DND-41 (cell line): ENCODE measurements at regions not wholly inside any gene's neighbourhood (a gene's known extent, or its start where the extent isn't known, plus 50 kb on each side); places are given as distances from the start of the nearest gene placed in this dataset.

ENCODE experiments used
- ATAC-seq: fragments of 200-7000 bp; cut with Tn5 transposase; 3 replicates; pipeline ENCODE4 v1.9.1; 2021; ENCODE audit warnings: low read depth; ENCODE audit not compliant: insufficient read depth
- DNase-seq: peaks from one replicate; pipeline ENCODE4 v3.0.0-alpha.2; 2020
- H2AFZ ChIP-seq: 2 replicates; pipeline ENCODE4 v1.6.0; 2012; ENCODE audit warnings: low read depth, low read length
- H3K27ac ChIP-seq: 2 replicates; pipeline ENCODE4 v1.5.1; 2012; ENCODE audit warnings: low read length, inconsistent platforms
- H3K27me3 ChIP-seq: fragments of 200-600 bp; sonication (generic); 2 replicates; pipeline ENCODE4 v1.6.0; 2012; ENCODE audit warnings: low read length, mild to moderate bottlenecking, inconsistent platforms; ENCODE audit not compliant: insufficient read depth, poor library complexity
- H3K36me3 ChIP-seq: 2 replicates; pipeline ENCODE4 v1.5.1; 2012; ENCODE audit warnings: low read length, inconsistent platforms; ENCODE audit not compliant: insufficient read depth
- H3K4me1 ChIP-seq: 2 replicates; pipeline ENCODE4 v1.5.1; 2012; ENCODE audit warnings: mild to moderate bottlenecking, low read length; ENCODE audit not compliant: insufficient read depth
- H3K4me2 ChIP-seq: 2 replicates; pipeline ENCODE4 v1.6.0; 2012; ENCODE audit warnings: mild to moderate bottlenecking, moderate library complexity, low read length, inconsistent platforms; ENCODE audit not compliant: insufficient read depth
- H3K4me3 ChIP-seq, 2 experiments: fragments of 200-600 bp in 1 of 2; shearing (Covaris generic) in 1 of 2; 2 replicates each; pipeline ENCODE4 v1.5.1; 2012 to 2016; ENCODE audit warnings: inconsistent platforms in 2 of 2, low read length in 2 of 2, mild to moderate bottlenecking in 2 of 2, low read depth in 1 of 2, moderate library complexity in 1 of 2
- H3K79me2 ChIP-seq: 2 replicates; pipeline ENCODE4 v1.6.0; 2012; ENCODE audit warnings: low read length, inconsistent platforms; ENCODE audit not compliant: insufficient read depth
- H3K9ac ChIP-seq: 2 replicates; pipeline ENCODE4 v1.6.0; 2012; ENCODE audit warnings: low read depth, mild to moderate bottlenecking, inconsistent platforms, low read length, moderate library complexity
- H3K9me3 ChIP-seq: 2 replicates; pipeline ENCODE4 v1.5.1; 2012; ENCODE audit warnings: low read length, moderate library complexity, mild to moderate bottlenecking, inconsistent platforms; ENCODE audit not compliant: insufficient read depth, severe bottlenecking
- H4K20me1 ChIP-seq: 2 replicates; pipeline ENCODE4 v1.6.0; 2012; ENCODE audit warnings: low read length; ENCODE audit not compliant: insufficient read depth
- CTCF ChIP-seq: IDR thresholded peaks from 2 replicates; pipeline ENCODE4 v1.5.1; 2012; ENCODE audit warnings: borderline replicate concordance, low read length, moderate library complexity, mild to moderate bottlenecking; ENCODE audit not compliant: poor library complexity, severe bottlenecking; ENCODE audit errors: extremely low read depth
- EZH2 ChIP-seq: IDR thresholded peaks from 3 replicates; pipeline ENCODE4 v1.6.1; 2012; ENCODE audit warnings: borderline replicate concordance, low read depth, mild to moderate bottlenecking, moderate library complexity, low read length, inconsistent platforms; ENCODE audit not compliant: severe bottlenecking

GRCh38 chr14:80313806-80314205 lies 102.5 kb upstream of the DIO2 start:
- no peak overlapping the region for H3K27ac ChIP-seq

GRCh38 chr14:80310938-80311750 lies 99.8 kb upstream of the DIO2 start:
- no peak overlapping the region for H3K9ac ChIP-seq
- H3K79me2 ChIP-seq = no peaks in the 10 kb centered on the region
- H2AFZ ChIP-seq = no peak overlapping the region
- no peaks in the 10 kb centered on the region for H3K36me3 ChIP-seq
- H3K27me3 ChIP-seq = no peaks in the 10 kb centered on the region
- TF ChIP-seq EZH2 (no peak), CTCF (no peak)
- H3K4me1 ChIP-seq = no peaks in the 10 kb centered on the region
- no peaks in the 10 kb centered on the region for H3K9me3 ChIP-seq
- no peak overlapping the region for H3K4me3 ChIP-seq
- no peak overlapping the region for H3K4me2 ChIP-seq
- DNase-seq (no peak), ATAC-seq (no peak)
- H4K20me1 ChIP-seq = no peaks in the 10 kb centered on the region
- H3K27ac ChIP-seq = no peak overlapping the region

More at GRCh38 chr14:80313806-80314205, 102.5 kb upstream of the DIO2 start:
- Histone ChIP-seq H3K9me3 (no peaks in the 10 kb centered on the region), H4K20me1 (no peaks in the 10 kb centered on the region), H3K4me1 (no peaks in the 10 kb centered on the region), H3K9ac (no peak overlapping the region), H2AFZ (no peak overlapping the region), H3K4me3 (no peak overlapping the region), H3K4me2 (no peak overlapping the region), H3K27me3 (no peaks in the 10 kb centered on the region), H3K36me3 (no peaks in the 10 kb centered on the region), H3K79me2 (no peaks in the 10 kb centered on the region)
- ATAC-seq (no peak), DNase-seq (no peak)
- TF ChIP-seq EZH2 = no peak
- TF ChIP-seq CTCF = no peak

- Histone ChIP-seq H3K4me1 (no peaks in the 10 kb centered on the region), H2AFZ (no peak overlapping the region), H3K27ac (no peak overlapping the region), H3K4me3 (no peak overlapping the region), H3K9me3 (no peaks in the 10 kb centered on the region), H4K20me1 (no peaks in the 10 kb centered on the region), H3K79me2 (no peaks in the 10 kb centered on the region), H3K27me3 (no peaks in the 10 kb centered on the region), H3K36me3 (no peaks in the 10 kb centered on the region), H3K9ac (no peak overlapping the region), H3K4me2 (no peak overlapping the region)
- no peak for DNase-seq
- TF ChIP-seq EZH2 (no peak), CTCF (no peak)
- ATAC-seq = no peak
Observed at GRCh38 chr14:80304125-80304766, 92.9 kb upstream of the DIO2 start.
